Esophagus (tissue), 2 donors: ENCODE measurements at regions not wholly inside any gene's neighbourhood (a gene's known extent, or its start where the extent isn't known, plus 50 kb on each side); places are given as distances from the start of the nearest gene placed in this dataset.

Experiments used
- H3K27ac ChIP-seq, 2 donors: one replicate each; pipeline ENCODE4 v1.5.1; 2013; ENCODE audit warnings: low read depth in 2 of 2, mild to moderate bottlenecking in 2 of 2, inconsistent platforms in 1 of 2, low read length in 1 of 2, moderate library complexity in 1 of 2
- H3K27me3 ChIP-seq, 2 donors: one replicate each; pipeline ENCODE4 v1.6.1; 2013; ENCODE audit warnings: low read length in 2 of 2, control low read depth in 1 of 2, mild to moderate bottlenecking in 1 of 2; ENCODE audit not compliant: insufficient read depth in 2 of 2, control insufficient read depth in 1 of 2
- H3K36me3 ChIP-seq, 2 donors: one replicate each; pipeline ENCODE4 v1.6.1; 2013; ENCODE audit warnings: low read length in 1 of 2; ENCODE audit not compliant: control insufficient read depth in 2 of 2, insufficient read depth in 2 of 2
- H3K4me1 ChIP-seq, 2 donors: one replicate each; pipeline ENCODE4 v1.6.1; 2013; ENCODE audit warnings: low read length in 1 of 2; ENCODE audit not compliant: control insufficient read depth in 2 of 2, insufficient read depth in 2 of 2
- H3K4me3 ChIP-seq, 2 donors: one replicate each; pipeline ENCODE4 v1.5.1; 2013; ENCODE audit warnings: low read length in 2 of 2, mild to moderate bottlenecking in 2 of 2, low read depth in 1 of 2, moderate library complexity in 1 of 2
- H3K9me3 ChIP-seq, 2 donors: one replicate each; pipeline ENCODE4 v1.6.1; 2013; ENCODE audit warnings: mild to moderate bottlenecking in 2 of 2, low read depth in 1 of 2, low read length in 1 of 2, moderate library complexity in 1 of 2; ENCODE audit not compliant: control insufficient read depth in 2 of 2, insufficient read depth in 1 of 2
- WGBS, 2 donors: extraction: QIAGEN DNeasy Blood & Tissue Kit; methylation state at CpG; one replicate each; pipeline ENCODE4 v1.1.7; 2013; 5-methylcytosine and 5-hydroxymethylcytosine counted together
- donor health status: healthy with polysubstance abuse.
- donor health status: Bipolar disorder and iron deficiency.

DNA sequence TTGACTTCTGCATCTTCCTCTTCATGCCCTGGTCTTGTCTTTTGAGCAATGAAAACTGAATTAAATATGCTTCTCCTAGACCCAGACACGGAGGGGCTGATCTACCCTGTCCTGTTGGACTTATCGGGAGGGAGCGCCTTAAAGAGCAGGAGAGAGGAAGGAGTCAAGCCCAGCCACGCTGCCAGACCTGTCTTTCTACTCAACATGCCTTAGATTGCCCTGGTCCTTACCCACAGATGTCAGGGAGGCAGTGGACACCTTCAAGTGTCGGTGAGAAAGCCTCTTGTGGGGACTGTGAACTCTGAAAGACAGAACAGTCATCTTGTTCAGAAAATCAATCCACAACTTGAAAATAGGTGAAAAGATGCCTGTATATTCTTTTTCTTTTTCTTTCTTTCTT, 61.8 kb downstream of the IRAG1 start:
- Histone ChIP-seq H3K4me1 (no peaks in the 10 kb centered on the region), H3K4me3 (no peak overlapping the region), H3K36me3 (peaks cover 0 to 2% of the 10 kb centered on the region in 2 donors), H3K9me3 (no peaks in the 10 kb centered on the region), H3K27ac (peak overlapping the region in 1 of 2 donors; percentile 38), H3K27me3 (no peaks in the 10 kb centered on the region)
- 87 to 88% methylated on average over 5 of the region's 5 CpGs for WGBS, 2 donors

- H3K27me3 ChIP-seq, result no peaks in the 10 kb centered on the region
- 88% methylated on average over 13 of the region's 13 CpGs for WGBS, 2 donors
- H3K9me3 ChIP-seq, result no peaks in the 10 kb centered on the region
- H3K36me3 ChIP-seq, result no peaks in the 10 kb centered on the region
- H3K4me1 ChIP-seq, result peaks cover 0 to 6% of the 10 kb centered on the region in 2 donors
- H3K4me3 ChIP-seq, result no peak overlapping the region
- no peak overlapping the region for H3K27ac ChIP-seq
These were observed 61.0 kb upstream of the LYVE1 start for GRCh38 chr11:10629411-10630002.

DNA sequence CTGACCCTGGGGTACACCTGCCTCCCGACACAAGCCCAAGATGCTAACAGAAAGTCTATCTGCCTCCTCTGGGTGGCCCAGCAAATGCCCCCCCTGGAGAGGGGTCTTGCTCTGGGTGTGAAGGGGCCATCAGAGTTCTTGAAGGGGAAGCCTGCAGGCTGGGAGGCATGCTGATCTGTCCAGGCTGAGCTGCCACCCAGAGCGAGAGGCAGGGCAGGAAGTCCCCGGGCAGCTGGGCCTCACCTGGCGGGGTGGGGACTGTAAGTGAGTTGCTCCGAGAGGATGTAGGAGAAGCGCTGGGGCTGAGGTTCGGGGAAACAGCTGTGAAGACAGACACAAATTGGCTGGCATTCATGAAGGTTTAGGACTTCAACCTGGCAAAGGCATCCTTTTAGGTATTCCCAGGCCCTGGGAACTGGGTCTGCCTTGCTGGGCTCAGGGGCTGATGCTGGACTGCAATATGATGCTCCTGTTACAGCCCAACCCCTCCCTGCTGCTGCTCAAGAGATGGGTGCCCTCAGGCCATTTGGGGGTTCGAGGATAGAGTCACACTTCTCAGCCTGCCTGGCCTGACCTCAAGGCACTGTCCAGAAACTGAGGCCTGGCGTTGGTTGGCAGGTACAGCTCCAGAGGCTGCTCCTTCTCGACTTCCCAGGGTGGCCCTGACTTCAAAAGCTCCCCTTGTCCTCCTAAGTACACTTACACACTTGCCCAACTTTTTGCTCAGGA, 60.2 kb upstream of the LYVE1 start:
- no peaks in the 10 kb centered on the region for H3K27me3 ChIP-seq
- H3K4me3 ChIP-seq, result no peak overlapping the region
- H3K9me3 ChIP-seq, result no peaks in the 10 kb centered on the region
- H3K36me3 ChIP-seq, result no peaks in the 10 kb centered on the region
- 73 to 81% methylated on average over 10 of the region's 10 CpGs for WGBS, 2 donors
- H3K27ac ChIP-seq, result no peak overlapping the region
- H3K4me1 ChIP-seq, result peaks cover 0 to 6% of the 10 kb centered on the region in 2 donors

DNA sequence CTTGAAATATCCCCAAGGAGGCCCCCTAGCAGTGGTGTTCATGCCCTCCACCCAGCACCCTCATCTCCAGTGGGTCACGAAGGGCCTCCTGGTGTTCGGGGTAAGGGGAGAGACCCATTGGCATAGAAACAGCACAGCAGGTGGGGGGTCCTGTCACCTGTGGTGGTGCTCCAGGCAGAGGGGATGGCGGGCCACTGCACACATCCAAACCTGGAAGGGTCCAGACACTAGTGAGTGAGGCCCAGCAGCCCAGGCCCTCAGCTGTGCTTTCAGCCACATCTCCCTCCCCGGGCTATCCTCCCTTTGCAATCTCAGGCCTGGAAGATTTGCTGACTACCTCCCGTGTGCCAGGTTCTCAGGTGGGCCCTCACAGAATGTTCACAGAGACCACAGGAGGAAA, 59.4 kb upstream of the LYVE1 start:
- no peaks in the 10 kb centered on the region for H3K9me3 ChIP-seq
- WGBS, 2 donors, result 94 to 95% methylated on average over 5 of the region's 5 CpGs
- H3K27ac ChIP-seq, result no peak overlapping the region
- no peaks in the 10 kb centered on the region for H3K36me3 ChIP-seq
- H3K27me3 ChIP-seq, result no peaks in the 10 kb centered on the region
- peaks cover 0 to 14% of the 10 kb centered on the region in 2 donors for H3K4me1 ChIP-seq
- no peak overlapping the region for H3K4me3 ChIP-seq

DNA sequence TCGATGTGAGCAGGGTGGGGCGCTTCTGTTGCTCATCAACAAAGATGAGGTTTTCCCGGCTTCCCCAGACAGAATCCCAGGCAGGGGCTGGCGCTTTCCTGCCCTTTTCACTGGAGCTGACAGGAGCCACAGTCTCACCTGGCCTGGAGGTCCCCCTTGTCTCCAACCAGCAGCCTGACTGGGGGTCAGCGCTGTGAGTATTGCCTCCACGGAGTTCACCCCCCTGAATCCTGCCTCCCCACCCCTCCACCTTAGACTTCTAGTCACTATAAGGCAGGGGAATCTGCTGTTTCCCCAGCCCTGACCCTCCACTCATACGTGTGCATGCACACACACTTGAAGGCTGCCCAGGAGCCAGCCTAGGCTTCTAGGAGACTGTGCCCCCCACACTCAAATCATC, 58.8 kb upstream of the LYVE1 start:
- no peaks in the 10 kb centered on the region for H3K27me3 ChIP-seq
- no peak overlapping the region for H3K27ac ChIP-seq
- 86% methylated on average over 7 of the region's 7 CpGs for WGBS, 2 donors
- H3K9me3 ChIP-seq, result no peaks in the 10 kb centered on the region
- H3K36me3 ChIP-seq, result no peaks in the 10 kb centered on the region
- H3K4me3 ChIP-seq, result no peak overlapping the region
- peaks cover 0 to 14% of the 10 kb centered on the region in 2 donors for H3K4me1 ChIP-seq

DNA sequence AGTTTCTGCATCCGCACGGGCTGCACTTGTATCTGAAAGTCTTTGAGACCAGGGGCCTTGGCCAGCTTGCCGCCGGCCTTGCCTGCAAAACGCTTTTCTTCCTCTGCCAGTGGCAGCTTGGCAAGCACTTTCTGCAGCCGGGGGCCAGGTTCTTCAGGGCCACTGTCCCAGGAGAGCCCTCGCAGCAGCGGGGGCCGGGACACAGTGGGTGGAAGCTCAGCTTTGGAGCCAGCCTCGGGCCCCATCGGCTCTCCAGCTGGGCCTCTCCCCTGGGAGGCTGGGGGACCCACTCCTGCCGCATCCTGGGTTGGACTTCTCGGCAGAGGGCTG, 57.5 kb upstream of the LYVE1 start:
- Histone ChIP-seq H3K36me3 (no peaks in the 10 kb centered on the region), H3K27ac (peak overlapping the region; percentile 7 to 23), H3K27me3 (no peaks in the 10 kb centered on the region), H3K4me1 (peaks cover 0 to 14% of the 10 kb centered on the region in 2 donors), H3K9me3 (no peaks in the 10 kb centered on the region), H3K4me3 (no peak overlapping the region)
- WGBS, 2 donors, result 77 to 81% methylated on average over 11 to 13 of the region's 13 CpGs

GRCh38 chr11:10625281-10625981, 57.0 kb upstream of the LYVE1 start:
- 74 to 75% methylated on average over 6 of the region's 6 CpGs for WGBS, 2 donors
- H3K27ac ChIP-seq, result peak overlapping the region; percentile 55 to 59

DNA sequence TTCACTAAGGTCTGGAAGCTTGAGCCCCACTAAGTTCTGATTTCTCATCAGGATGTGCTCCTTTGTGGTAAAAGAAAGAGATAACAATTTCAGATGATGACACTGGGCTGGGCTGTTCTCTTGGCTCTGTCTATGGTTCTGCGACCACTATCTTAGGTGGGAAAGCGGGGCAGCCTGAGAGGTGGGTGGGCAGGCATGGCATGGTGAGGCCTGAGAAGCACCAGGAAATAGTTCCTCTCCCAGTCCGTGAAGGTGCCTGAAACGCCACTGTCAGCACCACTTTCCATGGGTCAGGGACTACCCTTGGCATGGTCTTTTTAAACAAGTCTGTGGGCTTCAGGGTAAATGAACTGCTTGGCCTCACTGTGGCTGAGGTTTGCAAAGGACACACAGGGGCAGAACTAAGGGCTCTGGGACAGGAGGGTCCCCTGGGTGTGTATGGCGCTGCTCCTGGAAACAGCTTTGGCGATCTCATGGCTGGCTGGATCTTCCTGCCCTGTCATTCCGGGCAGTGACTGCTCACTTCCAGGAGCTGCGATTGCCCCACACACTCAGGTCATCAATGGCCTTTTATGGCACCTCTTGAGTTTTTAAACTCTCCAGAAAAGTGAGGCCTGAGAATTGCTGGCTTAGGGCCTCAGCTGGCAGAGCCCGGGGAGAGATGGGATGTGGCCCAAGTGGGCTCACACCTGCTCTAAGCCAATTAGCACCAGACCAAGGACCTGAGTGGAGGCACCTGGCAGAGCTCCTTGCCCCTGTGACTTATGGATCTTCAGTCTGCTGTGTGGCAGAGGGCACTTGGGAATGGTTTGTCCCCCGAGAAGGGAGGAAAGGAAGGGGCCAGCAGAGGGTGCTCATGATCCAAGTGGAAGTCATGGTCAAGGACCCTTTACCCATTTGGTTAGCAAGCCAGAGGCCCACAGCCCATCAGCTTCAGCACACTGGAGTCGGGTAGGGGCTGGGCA, 55.6 kb upstream of the LYVE1 start:
- Histone ChIP-seq H3K4me3 (no peak overlapping the region), H3K36me3 (no peaks in the 10 kb centered on the region), H3K9me3 (no peaks in the 10 kb centered on the region), H3K27me3 (no peaks in the 10 kb centered on the region), H3K27ac (peak overlapping the region; percentile 55 to 59), H3K4me1 (peaks cover 0 to 14% of the 10 kb centered on the region in 2 donors)
- 81 to 82% methylated on average over 11 of the region's 11 CpGs for WGBS, 2 donors

More at GRCh38 chr11:10625281-10625981, 57.0 kb upstream of the LYVE1 start:
- peaks cover 0 to 14% of the 10 kb centered on the region in 2 donors for H3K4me1 ChIP-seq
- H3K4me3 ChIP-seq, result no peak overlapping the region
- H3K27me3 ChIP-seq, result no peaks in the 10 kb centered on the region
- no peaks in the 10 kb centered on the region for H3K9me3 ChIP-seq
- no peaks in the 10 kb centered on the region for H3K36me3 ChIP-seq
